HUES48 (cell line): ENCODE measurements at regions not wholly inside any gene's neighbourhood (a gene's known extent, or its start where the extent isn't known, plus 50 kb on each side); places are given as distances from the start of the nearest gene placed in this dataset.

Source experiments
- H3K27ac ChIP-seq: one replicate; pipeline ENCODE4 v1.7.0; 2013; ENCODE audit warnings: low read depth, low read length, inconsistent platforms
- H3K27me3 ChIP-seq: 2 replicates; pipeline ENCODE4 v1.6.1; 2013; ENCODE audit warnings: mild to moderate bottlenecking, low read length; ENCODE audit not compliant: control insufficient read depth, insufficient read depth
- H3K36me3 ChIP-seq: 2 replicates; pipeline ENCODE4 v1.6.1; 2013; ENCODE audit warnings: low read length; ENCODE audit not compliant: control insufficient read depth, insufficient read depth
- H3K4me1 ChIP-seq: 2 replicates; pipeline ENCODE4 v1.6.1; 2013; ENCODE audit warnings: mild to moderate bottlenecking, low read length; ENCODE audit not compliant: control insufficient read depth, insufficient read depth
- H3K4me3 ChIP-seq: 2 replicates; pipeline ENCODE4 v1.5.1; 2013; ENCODE audit warnings: mild to moderate bottlenecking, low read depth, low read length
- H3K9ac ChIP-seq: 2 replicates; pipeline ENCODE4 v1.6.1; 2013; ENCODE audit warnings: mild to moderate bottlenecking, low read depth, low read length, moderate library complexity
- H3K9me3 ChIP-seq: 2 replicates; pipeline ENCODE4 v1.6.1; 2013; ENCODE audit warnings: low read length; ENCODE audit not compliant: control insufficient read depth, insufficient read depth

GRCh38 chr3:178271740-178272387, 264.4 kb upstream of the KCNMB2 start:
- Histone ChIP-seq H3K4me1 (no peaks in the 10 kb centered on the region; the same call in 1 of the 2 replicates), H3K27me3 (no peaks in the 10 kb centered on the region), H3K27ac (no peak overlapping the region), H3K9me3 (no peaks in the 10 kb centered on the region), H3K9ac (no peak overlapping the region), H3K4me3 (no peak overlapping the region), H3K36me3 (no peaks in the 10 kb centered on the region)

- Histone ChIP-seq H3K4me1 (no peaks in the 10 kb centered on the region), H3K9ac (no peak overlapping the region), H3K36me3 (no peaks in the 10 kb centered on the region), H3K4me3 (no peak overlapping the region), H3K27ac (no peak overlapping the region), H3K9me3 (no peaks in the 10 kb centered on the region), H3K27me3 (no peaks in the 10 kb centered on the region)
Observed at GRCh38 chr3:178272841-178273240, 263.4 kb upstream of the KCNMB2 start.

- Histone ChIP-seq H3K4me1 (no peaks in the 10 kb centered on the region), H3K27ac (no peak overlapping the region), H3K36me3 (no peaks in the 10 kb centered on the region), H3K9me3 (no peaks in the 10 kb centered on the region), H3K9ac (no peak overlapping the region), H3K4me3 (no peak overlapping the region), H3K27me3 (no peaks in the 10 kb centered on the region)
Observed at GRCh38 chr3:178274711-178275110, 261.5 kb upstream of the KCNMB2 start.

- Histone ChIP-seq H3K27ac (no peak overlapping the region), H3K4me3 (no peak overlapping the region), H3K4me1 (no peaks in the 10 kb centered on the region), H3K36me3 (no peaks in the 10 kb centered on the region), H3K9me3 (no peaks in the 10 kb centered on the region), H3K9ac (no peak overlapping the region), H3K27me3 (no peaks in the 10 kb centered on the region)
Observed at GRCh38 chr3:178275311-178275710, 260.9 kb upstream of the KCNMB2 start.

GRCh38 chr3:178275793-178276192, 260.4 kb upstream of the KCNMB2 start:
- no peaks in the 10 kb centered on the region; the same call in 1 of the 2 replicates for H3K9me3 ChIP-seq
- H3K4me1 ChIP-seq = no peaks in the 10 kb centered on the region
- H3K36me3 ChIP-seq = no peaks in the 10 kb centered on the region
- H3K27me3 ChIP-seq = no peaks in the 10 kb centered on the region
- no peak overlapping the region for H3K4me3 ChIP-seq
- H3K9ac ChIP-seq = no peak overlapping the region
- no peak overlapping the region for H3K27ac ChIP-seq

- Histone ChIP-seq H3K36me3 (no peaks in the 10 kb centered on the region), H3K9ac (no peak overlapping the region)
Observed at GRCh38 chr3:178277605-178278004, 258.6 kb upstream of the KCNMB2 start.

GRCh38 chr3:178283561-178283960, 252.7 kb upstream of the KCNMB2 start:
- Histone ChIP-seq H3K36me3 (no peaks in the 10 kb centered on the region), H3K9me3 (no peaks in the 10 kb centered on the region; the same call in 1 of the 2 replicates), H3K27me3 (no peaks in the 10 kb centered on the region), H3K4me1 (peaks cover 12% of the 10 kb centered on the region), H3K9ac (no peak overlapping the region), H3K27ac (no peak overlapping the region), H3K4me3 (no peak overlapping the region)

More at GRCh38 chr3:178277605-178278004, 258.6 kb upstream of the KCNMB2 start:
- Histone ChIP-seq H3K9me3 (no peaks in the 10 kb centered on the region; the same call in 1 of the 2 replicates), H3K4me1 (no peaks in the 10 kb centered on the region), H3K27me3 (no peaks in the 10 kb centered on the region), H3K27ac (no peak overlapping the region), H3K4me3 (no peak overlapping the region)

GRCh38 chr3:178284181-178284580, 252.1 kb upstream of the KCNMB2 start:
- no peak overlapping the region for H3K27ac ChIP-seq
- no peaks in the 10 kb centered on the region for H3K36me3 ChIP-seq

GRCh38 chr3:178288074-178288473, 248.2 kb upstream of the KCNMB2 start:
- no peaks in the 10 kb centered on the region for H3K27me3 ChIP-seq
- no peak overlapping the region for H3K9ac ChIP-seq
- H3K27ac ChIP-seq = no peak overlapping the region
- no peaks in the 10 kb centered on the region for H3K36me3 ChIP-seq
- peaks cover 12% of the 10 kb centered on the region for H3K4me1 ChIP-seq
- no peaks in the 10 kb centered on the region for H3K9me3 ChIP-seq
- H3K4me3 ChIP-seq = no peak overlapping the region

More at GRCh38 chr3:178284181-178284580, 252.1 kb upstream of the KCNMB2 start:
- Histone ChIP-seq H3K9me3 (no peaks in the 10 kb centered on the region; the same call in 1 of the 2 replicates), H3K27me3 (no peaks in the 10 kb centered on the region), H3K4me1 (peaks cover 12% of the 10 kb centered on the region), H3K9ac (no peak overlapping the region), H3K4me3 (peak overlapping the region; percentile 13; the same call in 1 of the 2 replicates)

- no peak overlapping the region for H3K4me3 ChIP-seq
- H3K9me3 ChIP-seq = no peaks in the 10 kb centered on the region
- H3K36me3 ChIP-seq = no peaks in the 10 kb centered on the region
- H3K4me1 ChIP-seq = peaks cover 7% of the 10 kb centered on the region
- H3K27ac ChIP-seq = no peak overlapping the region
- no peak overlapping the region for H3K9ac ChIP-seq
- no peaks in the 10 kb centered on the region for H3K27me3 ChIP-seq
Observed at GRCh38 chr3:178289544-178290160, 246.6 kb upstream of the KCNMB2 start.

GRCh38 chr3:178291574-178292370, 244.5 kb upstream of the KCNMB2 start:
- Histone ChIP-seq H3K27ac (no peak overlapping the region), H3K9ac (no peak overlapping the region), H3K9me3 (no peaks in the 10 kb centered on the region), H3K4me1 (no peaks in the 10 kb centered on the region), H3K27me3 (no peaks in the 10 kb centered on the region), H3K4me3 (no peak overlapping the region), H3K36me3 (no peaks in the 10 kb centered on the region)
